ENCODE measurements at regions not wholly inside any gene's neighbourhood (a gene's known extent, or its start where the extent isn't known, plus 50 kb on each side); places are given as distances from the start of the nearest gene placed in this dataset.

DNA sequence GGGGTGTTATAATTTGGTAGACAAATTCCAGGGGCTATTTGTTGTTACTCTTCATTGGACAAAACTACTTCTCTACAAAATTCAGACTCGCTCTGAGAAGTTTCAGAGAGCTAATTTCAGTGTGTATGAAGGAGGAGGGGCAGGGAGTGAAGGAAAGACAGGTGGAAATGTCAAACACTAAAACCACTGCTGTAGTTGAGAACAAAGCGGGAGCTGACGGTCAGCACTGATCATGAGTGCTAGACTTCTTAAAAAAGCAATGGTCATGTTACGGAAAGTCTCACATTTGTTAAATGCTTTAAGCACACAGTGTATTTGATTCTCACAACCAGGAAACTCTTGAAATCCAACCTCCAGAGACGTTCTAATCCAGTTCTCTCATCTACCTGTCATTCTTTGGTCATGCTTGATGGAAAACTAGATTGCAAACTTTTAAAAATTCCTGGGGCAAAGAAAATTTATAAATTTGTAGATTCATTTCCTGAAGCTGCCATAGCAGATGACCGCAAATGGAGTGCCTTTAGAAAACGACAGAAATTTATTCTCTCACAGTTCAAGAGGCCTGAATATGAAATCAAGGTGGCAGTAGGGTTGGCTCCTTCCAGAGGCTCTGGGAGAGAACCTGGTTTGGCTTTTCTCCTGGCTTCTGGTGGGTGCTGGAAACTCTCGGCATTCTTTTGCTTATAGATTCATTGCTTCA, 100.7 kb upstream of the CARMIL1 start:
- DNase-seq: peak in 2 of 3 donors; percentile 64 to 79
- H3K4me1 ChIP-seq (ENCODE audit: control extremely low read depth in 1 of 4, control insufficient read depth in 4 of 4, insufficient read depth in 4 of 4, low read length in 3 of 4): peaks cover 46 to 85% (median 68%) of the 10 kb centered on the region in 4 experiments
- POLR2A ChIA-PET: interaction anchor here (0.6 kb wide), 1 partner anchor 12 kb away, joined by 3 read pairs; no protein-coding TSS in a partner anchor
- peak overlapping the region; percentile 46 to 77 for H3K27ac ChIP-seq (ENCODE audit: insufficient read depth in 1 of 2, low read depth in 1 of 2, low read length in 2 of 2, poor library complexity in 1 of 2, severe bottlenecking in 2 of 2)
- H3K4me3 ChIP-seq (ENCODE audit: control insufficient read depth in 1 of 7, extremely low read depth in 1 of 7, insufficient read depth in 4 of 7, low read depth in 2 of 7, low read length in 6 of 7): peak overlapping the region in 5 of 7 experiments; percentile 2 to 58 (median 20)
- H3K9me3 ChIP-seq (ENCODE audit: control extremely low read depth in 1 of 5, control insufficient read depth in 4 of 5, insufficient read depth in 2 of 5, low read depth in 1 of 5, low read length in 4 of 5): no peaks in the 10 kb centered on the region
- no peaks in the 10 kb centered on the region for H3K27me3 ChIP-seq (replicated peaks in 2 of 5; ENCODE audit: control insufficient read depth in 4 of 5, insufficient read depth in 5 of 5, low read length in 4 of 5)
- CTCF ChIA-PET: interaction anchor here (1.1 to 2.7 kb wide), 3 partner anchors 8 to 40 kb away, joined by 6 read pairs; no protein-coding TSS in a partner anchor
- WGBS (ENCODE audit: insufficient coverage): 21% methylated on average over 8 of the region's 8 CpGs
- no peaks in the 10 kb centered on the region for H3K36me3 ChIP-seq (ENCODE audit: control insufficient read depth in 4 of 4, insufficient read depth in 4 of 4, low read length in 3 of 4)

GRCh38 chr6:25179051-25179778, 100.0 kb upstream of the CARMIL1 start:
- H3K36me3 ChIP-seq (ENCODE audit: control insufficient read depth in 4 of 4, insufficient read depth in 4 of 4, low read length in 3 of 4): no peaks in the 10 kb centered on the region
- H3K27ac ChIP-seq (ENCODE audit: insufficient read depth in 1 of 2, low read depth in 1 of 2, low read length in 2 of 2, poor library complexity in 1 of 2, severe bottlenecking in 2 of 2): peak overlapping the region; percentile 46 to 77
- peaks cover 46 to 78% (median 63%) of the 10 kb centered on the region in 4 experiments for H3K4me1 ChIP-seq (ENCODE audit: control extremely low read depth in 1 of 4, control insufficient read depth in 4 of 4, insufficient read depth in 4 of 4, low read length in 3 of 4)
- ChIA-PET CTCF (interaction anchor here (1.1 to 2.7 kb wide), 3 partner anchors 8 to 33 kb away, joined by 4 to 6 read pairs (median 6); no protein-coding TSS in a partner anchor), POLR2A (interaction anchor here (0.7 kb wide), 1 partner anchor 71 kb away, joined by 3 read pairs; no protein-coding TSS in a partner anchor)
- H3K9me3 ChIP-seq (ENCODE audit: control extremely low read depth in 1 of 5, control insufficient read depth in 4 of 5, insufficient read depth in 2 of 5, low read depth in 1 of 5, low read length in 4 of 5): no peaks in the 10 kb centered on the region
- DNase-seq: peak in 2 of 3 donors; percentile 85 to 92
- WGBS (ENCODE audit: insufficient coverage): 6% methylated on average over 2 of the region's 4 CpGs
- no peaks in the 10 kb centered on the region for H3K27me3 ChIP-seq (replicated peaks in 2 of 5; ENCODE audit: control insufficient read depth in 4 of 5, insufficient read depth in 5 of 5, low read length in 4 of 5)
- peak overlapping the region in 5 of 7 experiments; percentile 0 to 58 (median 32) for H3K4me3 ChIP-seq (ENCODE audit: control insufficient read depth in 1 of 7, extremely low read depth in 1 of 7, insufficient read depth in 4 of 7, low read depth in 2 of 7, low read length in 6 of 7)

DNA sequence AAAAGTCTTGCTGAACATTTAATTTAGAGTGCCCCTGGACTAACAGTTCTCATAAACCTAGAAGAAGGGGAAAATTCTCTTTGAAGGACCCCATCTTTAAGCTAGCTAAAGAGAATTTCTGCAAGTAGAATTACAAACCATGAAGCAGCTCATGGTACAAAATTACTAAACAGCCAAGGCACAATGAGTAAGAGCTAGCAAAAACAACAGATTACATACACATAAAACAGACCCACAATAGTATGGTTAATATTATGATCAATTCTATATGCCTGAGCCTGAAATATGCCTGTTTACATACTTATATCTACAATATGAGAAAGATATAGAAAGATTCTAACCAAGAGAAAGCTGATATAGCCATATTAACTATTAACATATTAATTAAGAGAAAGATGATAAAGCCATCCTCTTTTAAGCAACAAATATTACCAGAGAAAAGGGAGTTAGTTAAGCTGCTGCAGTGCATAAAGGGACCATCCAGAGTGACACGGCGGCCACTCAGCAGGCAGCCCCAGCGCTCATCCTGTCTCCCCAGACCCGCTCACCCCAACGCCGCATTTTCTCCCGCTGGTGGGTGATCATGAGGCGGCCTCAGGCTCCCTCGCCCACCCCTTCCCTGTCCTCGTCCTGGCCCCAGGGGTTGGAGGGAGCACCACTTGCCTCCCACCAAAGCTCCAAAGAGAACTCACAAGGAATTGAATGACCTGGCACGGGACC, 98.4 kb upstream of the CARMIL1 start:
- POLR2A ChIA-PET: interaction anchor here (0.5 kb wide), 1 partner anchor 19 kb away, joined by 4 read pairs; no protein-coding TSS in a partner anchor

DNA sequence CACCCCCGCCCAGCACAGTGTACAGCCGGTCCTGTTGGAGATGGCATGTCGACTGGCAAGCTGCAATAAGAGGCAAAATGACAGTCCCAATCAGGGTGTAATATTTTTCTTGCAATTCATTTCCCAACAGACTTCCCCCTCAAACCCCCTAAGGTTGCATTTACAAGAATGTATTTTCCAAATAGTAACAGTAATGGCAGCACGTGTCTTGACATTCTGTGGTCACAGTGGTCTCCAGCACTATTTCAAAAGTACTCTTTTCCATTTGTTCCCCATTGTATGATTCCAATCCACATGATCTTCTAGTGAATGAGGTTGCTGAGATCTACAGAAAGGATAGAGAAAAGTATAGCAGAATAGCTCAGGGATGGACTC, 97.8 kb upstream of the CARMIL1 start:
- Histone ChIP-seq H3K36me3 (ENCODE audit: control insufficient read depth in 4 of 4, insufficient read depth in 4 of 4, low read length in 3 of 4) (no peaks in the 10 kb centered on the region), H3K4me3 (ENCODE audit: control insufficient read depth in 1 of 7, extremely low read depth in 1 of 7, insufficient read depth in 4 of 7, low read depth in 2 of 7, low read length in 6 of 7) (peak overlapping the region in 2 of 7 experiments; percentile 31 to 39), H3K9me3 (ENCODE audit: control extremely low read depth in 1 of 5, control insufficient read depth in 4 of 5, insufficient read depth in 2 of 5, low read depth in 1 of 5, low read length in 4 of 5) (no peaks in the 10 kb centered on the region), H3K27ac (ENCODE audit: insufficient read depth in 1 of 2, low read depth in 1 of 2, low read length in 2 of 2, poor library complexity in 1 of 2, severe bottlenecking in 2 of 2) (peak overlapping the region; percentile 13 to 51), H3K4me1 (ENCODE audit: control extremely low read depth in 1 of 4, control insufficient read depth in 4 of 4, insufficient read depth in 4 of 4, low read length in 3 of 4) (peaks cover 31 to 58% (median 44%) of the 10 kb centered on the region in 4 experiments), H3K27me3 (replicated peaks in 2 of 5; ENCODE audit: control insufficient read depth in 4 of 5, insufficient read depth in 5 of 5, low read length in 4 of 5) (no peaks in the 10 kb centered on the region)
- POLR2A ChIA-PET: no interaction called here
- 50% methylated on average over 2 of the region's 4 CpGs for WGBS (ENCODE audit: insufficient coverage)
- CTCF ChIA-PET: interaction anchor here (1.1 to 2.6 kb wide), 5 partner anchors 10 to 87 kb away, joined by 3 to 6 read pairs (median 3); no protein-coding TSS in a partner anchor
- DNase-seq: peak in 2 of 3 donors; percentile 65 to 71

More for the DNA sequence above, 98.4 kb upstream of the CARMIL1 start:
- CTCF ChIA-PET: interaction anchor here (1.1 to 2.6 kb wide), 6 partner anchors 9 to 87 kb away, joined by 3 to 6 read pairs (median 4); no protein-coding TSS in a partner anchor
- Histone ChIP-seq H3K4me3 (ENCODE audit: control insufficient read depth in 1 of 7, extremely low read depth in 1 of 7, insufficient read depth in 4 of 7, low read depth in 2 of 7, low read length in 6 of 7) (peak overlapping the region in 2 of 7 experiments; percentile 31 to 39), H3K36me3 (ENCODE audit: control insufficient read depth in 4 of 4, insufficient read depth in 4 of 4, low read length in 3 of 4) (no peaks in the 10 kb centered on the region), H3K27me3 (replicated peaks in 2 of 5; ENCODE audit: control insufficient read depth in 4 of 5, insufficient read depth in 5 of 5, low read length in 4 of 5) (no peaks in the 10 kb centered on the region), H3K27ac (ENCODE audit: insufficient read depth in 1 of 2, low read depth in 1 of 2, low read length in 2 of 2, poor library complexity in 1 of 2, severe bottlenecking in 2 of 2) (peak overlapping the region; percentile 18 to 51), H3K9me3 (ENCODE audit: control extremely low read depth in 1 of 5, control insufficient read depth in 4 of 5, insufficient read depth in 2 of 5, low read depth in 1 of 5, low read length in 4 of 5) (no peaks in the 10 kb centered on the region), H3K4me1 (ENCODE audit: control extremely low read depth in 1 of 4, control insufficient read depth in 4 of 4, insufficient read depth in 4 of 4, low read length in 3 of 4) (peaks cover 35 to 63% (median 47%) of the 10 kb centered on the region in 4 experiments)
- DNase-seq: peak in 1 of 3 donors; percentile 42
- 92% methylated on average over 9 of the region's 11 CpGs for WGBS (ENCODE audit: insufficient coverage)

DNA sequence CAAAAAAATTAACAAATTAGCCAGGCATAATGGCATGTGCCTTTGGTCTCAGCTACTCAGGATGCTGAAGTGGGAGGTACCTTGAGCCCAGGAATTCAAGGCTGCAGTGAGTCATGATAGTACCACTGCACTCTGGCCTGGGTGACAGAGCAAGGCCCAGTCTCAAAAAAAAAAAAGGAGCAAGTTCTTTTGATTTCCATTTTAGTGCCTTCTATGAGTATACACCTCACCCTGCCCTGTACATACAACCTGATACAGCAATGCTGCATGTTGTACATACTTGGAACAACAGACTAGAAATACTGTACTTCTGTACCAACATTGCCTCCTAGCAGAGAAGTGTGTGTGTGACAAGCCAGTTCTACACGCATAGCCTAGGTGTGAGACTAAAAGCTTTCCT, 97.3 kb upstream of the CARMIL1 start:
- Histone ChIP-seq H3K4me1 (ENCODE audit: control extremely low read depth in 1 of 4, control insufficient read depth in 4 of 4, insufficient read depth in 4 of 4, low read length in 3 of 4) (peaks cover 30 to 52% (median 43%) of the 10 kb centered on the region in 4 experiments), H3K36me3 (ENCODE audit: control insufficient read depth in 4 of 4, insufficient read depth in 4 of 4, low read length in 3 of 4) (no peaks in the 10 kb centered on the region), H3K27me3 (replicated peaks in 2 of 5; ENCODE audit: control insufficient read depth in 4 of 5, insufficient read depth in 5 of 5, low read length in 4 of 5) (no peaks in the 10 kb centered on the region), H3K9me3 (ENCODE audit: control extremely low read depth in 1 of 5, control insufficient read depth in 4 of 5, insufficient read depth in 2 of 5, low read depth in 1 of 5, low read length in 4 of 5) (no peaks in the 10 kb centered on the region), H3K27ac (ENCODE audit: insufficient read depth in 1 of 2, low read depth in 1 of 2, low read length in 2 of 2, poor library complexity in 1 of 2, severe bottlenecking in 2 of 2) (no peak overlapping the region), H3K4me3 (ENCODE audit: control insufficient read depth in 1 of 7, extremely low read depth in 1 of 7, insufficient read depth in 4 of 7, low read depth in 2 of 7, low read length in 6 of 7) (no peak overlapping the region)
- POLR2A ChIA-PET: no interaction called here
- peak in 2 of 3 donors; percentile 61 to 72 for DNase-seq
- CTCF ChIA-PET: interaction anchor here (1.1 to 2.6 kb wide), 6 partner anchors 9 to 423 kb away, joined by 3 to 6 read pairs (median 4); no protein-coding TSS in a partner anchor
- 100% methylated on average over 1 of the region's 1 CpG for WGBS (ENCODE audit: insufficient coverage)

GRCh38 chr6:25186919-25187318, 92.3 kb upstream of the CARMIL1 start:
- DNase-seq: no peak
- CTCF ChIA-PET: no interaction called here
- WGBS (ENCODE audit: insufficient coverage): 80% methylated on average over 1 of the region's 2 CpGs
- Histone ChIP-seq H3K4me1 (ENCODE audit: control extremely low read depth in 1 of 4, control insufficient read depth in 4 of 4, insufficient read depth in 4 of 4, low read length in 3 of 4) (peaks cover 0 to 6% (median 3%) of the 10 kb centered on the region in 4 experiments), H3K9me3 (ENCODE audit: control extremely low read depth in 1 of 5, control insufficient read depth in 4 of 5, insufficient read depth in 2 of 5, low read depth in 1 of 5, low read length in 4 of 5) (no peaks in the 10 kb centered on the region), H3K27me3 (replicated peaks in 2 of 5; ENCODE audit: control insufficient read depth in 4 of 5, insufficient read depth in 5 of 5, low read length in 4 of 5) (no peaks in the 10 kb centered on the region), H3K36me3 (ENCODE audit: control insufficient read depth in 4 of 4, insufficient read depth in 4 of 4, low read length in 3 of 4) (no peaks in the 10 kb centered on the region), H3K4me3 (ENCODE audit: control insufficient read depth in 1 of 7, extremely low read depth in 1 of 7, insufficient read depth in 4 of 7, low read depth in 2 of 7, low read length in 6 of 7) (no peak overlapping the region), H3K27ac (ENCODE audit: insufficient read depth in 1 of 2, low read depth in 1 of 2, low read length in 2 of 2, poor library complexity in 1 of 2, severe bottlenecking in 2 of 2) (no peak overlapping the region)
- POLR2A ChIA-PET: no interaction called here

All from common myeloid progenitor, CD34-positive (primary cell).